ENCODE measurements at regions not wholly inside any gene's neighbourhood (a gene's known extent, or its start where the extent isn't known, plus 50 kb on each side); places are given as distances from the start of the nearest gene placed in this dataset.

- TF ChIP-seq ELF1 (tag; IDR thresholded peaks at IDR 0.05) = no peak
- no peak for TF ChIP-seq KDM2B (CRISPR knock-in tag; IDR thresholded peaks at IDR 0.05)
- TF ChIP-seq SRSF1 (IDR thresholded peaks at IDR 0.05; ENCODE audit: low read depth, low read length) = no peak
- TF ChIP-seq, protein P1, sequence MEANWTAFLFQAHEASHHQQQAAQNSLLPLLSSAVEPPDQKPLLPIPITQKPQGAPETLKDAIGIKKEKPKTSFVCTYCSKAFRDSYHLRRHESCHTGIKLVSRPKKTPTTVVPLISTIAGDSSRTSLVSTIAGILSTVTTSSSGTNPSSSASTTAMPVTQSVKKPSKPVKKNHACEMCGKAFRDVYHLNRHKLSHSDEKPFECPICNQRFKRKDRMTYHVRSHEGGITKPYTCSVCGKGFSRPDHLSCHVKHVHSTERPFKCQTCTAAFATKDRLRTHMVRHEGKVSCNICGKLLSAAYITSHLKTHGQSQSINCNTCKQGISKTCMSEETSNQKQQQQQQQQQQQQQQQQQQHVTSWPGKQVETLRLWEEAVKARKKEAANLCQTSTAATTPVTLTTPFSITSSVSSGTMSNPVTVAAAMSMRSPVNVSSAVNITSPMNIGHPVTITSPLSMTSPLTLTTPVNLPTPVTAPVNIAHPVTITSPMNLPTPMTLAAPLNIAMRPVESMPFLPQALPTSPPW (CRISPR knock-in tag; IDR thresholded peaks at IDR 0.05) = no peak
- TF ChIP-seq NR2C2 (CRISPR knock-in tag; IDR thresholded peaks at IDR 0.05) = no peak
- no peak for TF ChIP-seq NR2C2 (tag; IDR thresholded peaks at IDR 0.05)
- TF ChIP-seq DIDO1 (tag; IDR thresholded peaks at IDR 0.05; ENCODE audit: low read depth) = no peak
- TF ChIP-seq ZSCAN29 (IDR thresholded peaks at IDR 0.05) = no peak
Observed at GRCh38 chrX:5082705-5083104, 1146.0 kb downstream of the NLGN4X start (continued).

- H3K27ac ChIP-seq (ENCODE audit: extremely low read depth, low read depth, low read length) = no peak overlapping the region
- in situ Hi-C loops (cut with MboI) = no loop called here
- ATAC-seq (no peak), DNase-seq (ENCODE audit: extremely low read depth in 1 of 4, low spot score in 3 of 4) (no peak), FAIRE-seq (no peak)
- ChIA-PET CTCF (ENCODE audit: low intra/inter-chr PET ratio) (no interaction called here), POLR2A (no interaction called here)
- H3K9me3 ChIP-seq (replicated peaks; ENCODE audit: control insufficient read depth, insufficient read depth, low read depth, low read length) = no peaks in the 10 kb centered on the region
- H3K4me2 ChIP-seq (ENCODE audit: insufficient read depth, low read length) = no peak overlapping the region
- no peaks in the 10 kb centered on the region for H4K20me1 ChIP-seq (replicated peaks; ENCODE audit: control insufficient read depth, insufficient read depth, low read length)
- BruUV-seq (replicated peaks) = no TSS peak
- TF ChIP-seq ZNF232 (CRISPR knock-in tag; IDR thresholded peaks at IDR 0.05) (no peak), U2AF1 (optimal IDR thresholded peaks at IDR 0.05; ENCODE audit: low read depth, low read length) (no peak), ADNP (tag; IDR thresholded peaks at IDR 0.05) (no peak), RAD51 (IDR thresholded peaks at IDR 0.05; ENCODE audit: borderline replicate concordance, low read depth) (no peak), RFX1 (IDR thresholded peaks at IDR 0.05) (no peak), SIX5 (IDR thresholded peaks at IDR 0.05; ENCODE audit: borderline replicate concordance in 1 of 2, insufficient read depth in 1 of 2, low read depth in 1 of 2, low read length in 2 of 2) (no peak), KLF13 (tag; IDR thresholded peaks at IDR 0.05; ENCODE audit: borderline replicate concordance, low read depth) (no peak), XRCC4 (IDR thresholded peaks at IDR 0.05; ENCODE audit: extremely low read depth, insufficient read depth, insufficient read length) (no peak), STAG1 (CRISPR knock-in tag; IDR thresholded peaks at IDR 0.05; ENCODE audit: borderline replicate concordance) (no peak), POLR2A (conservative IDR thresholded peaks at IDR 0.05) (no peak), ZNF699 (CRISPR knock-in tag; IDR thresholded peaks at IDR 0.05; ENCODE audit: insufficient replicate concordance) (no peak), RBBP5 (IDR thresholded peaks at IDR 0.05; ENCODE audit: borderline replicate concordance, insufficient read depth, low read length, poor library complexity, severe bottlenecking) (no peak), YBX1 (IDR thresholded peaks at IDR 0.05) (no peak)
- TF ChIP-seq, protein P2, sequence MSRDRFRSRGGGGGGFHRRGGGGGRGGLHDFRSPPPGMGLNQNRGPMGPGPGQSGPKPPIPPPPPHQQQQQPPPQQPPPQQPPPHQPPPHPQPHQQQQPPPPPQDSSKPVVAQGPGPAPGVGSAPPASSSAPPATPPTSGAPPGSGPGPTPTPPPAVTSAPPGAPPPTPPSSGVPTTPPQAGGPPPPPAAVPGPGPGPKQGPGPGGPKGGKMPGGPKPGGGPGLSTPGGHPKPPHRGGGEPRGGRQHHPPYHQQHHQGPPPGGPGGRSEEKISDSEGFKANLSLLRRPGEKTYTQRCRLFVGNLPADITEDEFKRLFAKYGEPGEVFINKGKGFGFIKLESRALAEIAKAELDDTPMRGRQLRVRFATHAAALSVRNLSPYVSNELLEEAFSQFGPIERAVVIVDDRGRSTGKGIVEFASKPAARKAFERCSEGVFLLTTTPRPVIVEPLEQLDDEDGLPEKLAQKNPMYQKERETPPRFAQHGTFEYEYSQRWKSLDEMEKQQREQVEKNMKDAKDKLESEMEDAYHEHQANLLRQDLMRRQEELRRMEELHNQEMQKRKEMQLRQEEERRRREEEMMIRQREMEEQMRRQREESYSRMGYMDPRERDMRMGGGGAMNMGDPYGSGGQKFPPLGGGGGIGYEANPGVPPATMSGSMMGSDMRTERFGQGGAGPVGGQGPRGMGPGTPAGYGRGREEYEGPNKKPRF (IDR thresholded peaks at IDR 0.05; ENCODE audit: low read depth, low read length) = no peak
- H3K79me2 ChIP-seq (ENCODE audit: control insufficient read depth, insufficient read depth, low read length) = no peaks in the 10 kb centered on the region
- WGBS (ENCODE audit: insufficient coverage, low coverage, missing lambda C conversion rate) = 0% methylated on average over 3 of the region's 4 CpGs
- no peaks in the 10 kb centered on the region for H3K27me3 ChIP-seq (ENCODE audit: control insufficient read depth in 2 of 2, insufficient read depth in 2 of 2, low read length in 2 of 2)
- intact Hi-C loops (cut with micrococcal nuclease) = no loop called here
- H3K4me1 ChIP-seq (replicated peaks in 1 of 2; ENCODE audit: control insufficient read depth in 2 of 2, insufficient read depth in 2 of 2, low read length in 2 of 2) = no peaks in the 10 kb centered on the region
- no peaks in the 10 kb centered on the region for H3K9me1 ChIP-seq (ENCODE audit: control insufficient read depth, insufficient read depth, low read length)
- no peak overlapping the region for H3K4me3 ChIP-seq
- H3K36me3 ChIP-seq (ENCODE audit: control insufficient read depth, insufficient read depth, low read length) = no peaks in the 10 kb centered on the region
- no peak overlapping the region for H3K9ac ChIP-seq (ENCODE audit: insufficient read depth in 1 of 2, low read depth in 2 of 2, low read length in 2 of 2)
- no peak overlapping the region for H2AFZ ChIP-seq (ENCODE audit: low read depth, low read length)
Observed at GRCh38 chrX:5080791-5081190, 1147.9 kb downstream of the NLGN4X start.
